Vagina (tissue), 2 donors: ENCODE measurements at regions not wholly inside any gene's neighbourhood (a gene's known extent, or its start where the extent isn't known, plus 50 kb on each side); places are given as distances from the start of the nearest gene placed in this dataset. TPM values are rescaled to one million over a fixed set of nuclear protein-coding genes. Genes with fewer than 3 reads are reported as not detected.

ENCODE experiments used
- DNase-seq, 2 donors: peaks; one replicate each; pipeline ENCODE4 v3.0.0-alpha.2; 2017; ENCODE audit errors: extremely low spot score in 2 of 2
- H3K27ac ChIP-seq: fragments of 200-600 bp; sonication (generic); one replicate; pipeline ENCODE4 v1.5.1; 2019
- H3K27me3 ChIP-seq: fragments of 200-600 bp; sonication (generic); one replicate; pipeline ENCODE4 v1.5.1; 2019
- H3K36me3 ChIP-seq, 2 donors: fragments of 200-600 bp; sonication (generic); one replicate each; pipeline ENCODE4 v1.5.1; 2017 to 2019
- H3K4me1 ChIP-seq: fragments of 200-600 bp; sonication (generic); one replicate; pipeline ENCODE4 v1.5.1; 2019
- H3K4me3 ChIP-seq, 2 donors: fragments of 200-600 bp; sonication (generic); 1 replicate in 1 of 2; 2 replicates in 1 of 2; pipeline ENCODE4 v1.5.1; 2016 to 2019
- H3K9me3 ChIP-seq: fragments of 200-600 bp; sonication (generic); one replicate; pipeline ENCODE4 v1.5.1; 2019
- POLR2A ChIP-seq, 2 donors: fragments of 450-650 bp; IDR thresholded peaks; one replicate each; pipeline ENCODE4 v1.6.1; 2017; ENCODE audit warnings: antibody characterized with exemption in 2 of 2, mild to moderate bottlenecking in 2 of 2, moderate library complexity in 2 of 2
- POLR2AphosphoS5 ChIP-seq, 2 donors: sonication (generic); formaldehyde crosslinking; IDR thresholded peaks; one replicate each; pipeline ENCODE4 v1.9.0; 2017; ENCODE audit warnings: antibody characterized with exemption in 2 of 2, mild to moderate bottlenecking in 2 of 2, low read depth in 1 of 2; ENCODE audit not compliant: insufficient read depth in 1 of 2
- intact Hi-C: fragments of 100-400 bp; cut with DNase I; formaldehyde crosslinking; loops from one replicate; pipeline ENCODE4 v1.15.1; 2023
- small RNA-seq: library from RNA; depleted of rRNA; stranded (forward); fragments of <200 nt; gene quantifications from one replicate; pipeline ENCODE3, GENCODE V24; 2016
- TF ChIP-seq, protein P1 (sequence below), 3 experiments: fragments of 450-650 bp in 2 of 3; fragments of 200-600 bp in 1 of 3; sonication (generic) in 1 of 3; IDR thresholded peaks; one replicate each; pipeline ENCODE4 v1.5.1; 2017 to 2019; ENCODE audit warnings: antibody characterized with exemption in 3 of 3, mild to moderate bottlenecking in 2 of 3, moderate library complexity in 2 of 3

DNA sequence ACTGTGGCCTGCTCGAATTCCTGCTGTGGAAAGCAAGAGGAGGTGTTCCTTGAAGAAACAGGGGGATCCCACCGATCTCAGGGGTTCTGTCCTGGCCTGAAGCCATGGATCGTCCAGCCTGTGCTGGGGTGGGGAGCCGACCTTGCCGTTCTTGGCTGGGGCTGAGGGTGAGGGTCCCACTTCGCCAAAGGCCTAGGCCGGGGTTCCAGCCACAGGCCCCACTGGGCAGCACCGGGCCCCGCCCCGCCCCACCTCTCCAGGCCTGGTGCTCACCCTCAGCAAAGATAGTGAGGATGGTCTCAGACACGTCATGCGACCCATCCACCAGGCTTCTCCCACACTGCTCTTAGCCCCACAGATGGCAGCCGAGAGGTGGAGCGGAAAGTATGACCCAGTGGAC, 51.4 kb upstream of the ZNF716 start:
- intact Hi-C loops, result no loop called here
- H3K27ac ChIP-seq, result no peak overlapping the region
- no peaks in the 10 kb centered on the region for H3K4me1 ChIP-seq
- no peaks in the 10 kb centered on the region for H3K36me3 ChIP-seq
- H3K9me3 ChIP-seq, result no peaks in the 10 kb centered on the region
- no peak for DNase-seq
- TF ChIP-seq, protein P1, sequence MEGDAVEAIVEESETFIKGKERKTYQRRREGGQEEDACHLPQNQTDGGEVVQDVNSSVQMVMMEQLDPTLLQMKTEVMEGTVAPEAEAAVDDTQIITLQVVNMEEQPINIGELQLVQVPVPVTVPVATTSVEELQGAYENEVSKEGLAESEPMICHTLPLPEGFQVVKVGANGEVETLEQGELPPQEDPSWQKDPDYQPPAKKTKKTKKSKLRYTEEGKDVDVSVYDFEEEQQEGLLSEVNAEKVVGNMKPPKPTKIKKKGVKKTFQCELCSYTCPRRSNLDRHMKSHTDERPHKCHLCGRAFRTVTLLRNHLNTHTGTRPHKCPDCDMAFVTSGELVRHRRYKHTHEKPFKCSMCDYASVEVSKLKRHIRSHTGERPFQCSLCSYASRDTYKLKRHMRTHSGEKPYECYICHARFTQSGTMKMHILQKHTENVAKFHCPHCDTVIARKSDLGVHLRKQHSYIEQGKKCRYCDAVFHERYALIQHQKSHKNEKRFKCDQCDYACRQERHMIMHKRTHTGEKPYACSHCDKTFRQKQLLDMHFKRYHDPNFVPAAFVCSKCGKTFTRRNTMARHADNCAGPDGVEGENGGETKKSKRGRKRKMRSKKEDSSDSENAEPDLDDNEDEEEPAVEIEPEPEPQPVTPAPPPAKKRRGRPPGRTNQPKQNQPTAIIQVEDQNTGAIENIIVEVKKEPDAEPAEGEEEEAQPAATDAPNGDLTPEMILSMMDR (IDR thresholded peaks at IDR 0.05), result no peak
- TF ChIP-seq POLR2A (IDR thresholded peaks at IDR 0.05) (no peak), POLR2AphosphoS5 (IDR thresholded peaks at IDR 0.05; ENCODE audit: insufficient read depth in 1 of 2, low read depth in 1 of 2) (no peak)
- H3K27me3 ChIP-seq, result no peaks in the 10 kb centered on the region
- H3K4me3 ChIP-seq, result no peak overlapping the region

DNA sequence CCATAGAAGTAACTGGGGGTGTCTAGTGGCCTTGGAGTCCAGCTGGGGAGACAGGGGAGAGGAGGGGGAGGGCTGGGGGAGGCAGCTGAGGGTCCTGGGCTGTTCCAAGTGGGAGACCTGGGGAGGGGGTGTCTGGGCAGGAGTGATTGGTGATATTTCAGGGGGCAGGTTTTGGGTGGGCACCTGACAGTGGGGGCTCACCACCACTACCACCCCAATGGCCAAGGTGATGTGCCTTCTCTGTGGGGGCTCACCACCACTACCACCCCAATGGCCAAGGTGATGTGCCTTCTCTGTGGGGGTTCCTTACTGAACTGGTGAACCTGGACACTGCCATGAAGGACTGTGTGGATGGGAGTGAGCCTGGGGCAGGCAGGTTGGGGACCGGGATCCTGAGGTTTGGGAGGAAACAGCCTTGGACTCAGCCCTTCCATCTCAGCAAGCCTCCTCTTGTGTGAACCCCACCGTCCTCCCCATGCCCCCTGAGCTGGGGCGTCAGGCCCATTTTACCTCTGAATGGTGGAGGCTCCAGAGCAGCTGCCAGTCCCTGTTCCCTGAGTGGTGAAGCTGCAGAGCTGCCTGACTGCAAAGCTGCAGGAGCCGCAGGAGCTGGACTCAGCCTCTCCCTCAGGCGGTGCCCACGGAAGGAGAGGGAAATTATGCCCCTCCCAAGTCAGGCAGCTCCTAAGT, 50.6 kb upstream of the ZNF716 start:
- Histone ChIP-seq H3K9me3 (no peaks in the 10 kb centered on the region), H3K4me1 (no peaks in the 10 kb centered on the region), H3K36me3 (no peaks in the 10 kb centered on the region), H3K4me3 (no peak overlapping the region), H3K27ac (no peak overlapping the region), H3K27me3 (no peaks in the 10 kb centered on the region)
- intact Hi-C loops, result no loop called here
- TF ChIP-seq POLR2A (IDR thresholded peaks at IDR 0.05) (no peak), POLR2AphosphoS5 (IDR thresholded peaks at IDR 0.05; ENCODE audit: insufficient read depth in 1 of 2, low read depth in 1 of 2) (no peak)
- TF ChIP-seq, protein P1 (IDR thresholded peaks at IDR 0.05), result no peak
- peak in 1 of 2 donors; percentile 87 for DNase-seq

DNA sequence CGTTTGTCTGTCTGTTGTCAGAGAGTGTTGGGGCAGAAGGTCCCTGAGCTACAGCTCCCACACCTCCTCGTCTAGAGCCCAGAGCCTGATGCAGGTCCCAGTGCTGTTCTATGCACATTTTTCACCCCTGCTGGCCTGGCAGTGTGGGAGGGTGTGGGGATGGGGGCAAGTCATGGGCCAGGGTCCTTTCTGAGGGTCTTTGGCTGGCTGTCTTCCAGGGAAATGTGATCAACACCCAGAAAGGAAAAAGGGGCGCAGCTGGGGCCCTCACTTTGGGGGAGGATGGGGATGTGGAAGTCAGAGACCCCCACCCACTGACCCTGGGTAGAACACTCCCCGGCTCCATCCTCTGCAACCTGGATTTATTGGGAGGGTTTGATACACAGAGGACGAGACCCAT, 50.0 kb upstream of the ZNF716 start:
- Histone ChIP-seq H3K4me1 (no peaks in the 10 kb centered on the region), H3K9me3 (no peaks in the 10 kb centered on the region), H3K27ac (no peak overlapping the region), H3K36me3 (no peaks in the 10 kb centered on the region), H3K4me3 (no peak overlapping the region), H3K27me3 (no peaks in the 10 kb centered on the region)
- TF ChIP-seq, protein P1 (IDR thresholded peaks at IDR 0.05), result no peak
- no peak for TF ChIP-seq POLR2AphosphoS5 (IDR thresholded peaks at IDR 0.05; ENCODE audit: insufficient read depth in 1 of 2, low read depth in 1 of 2)
- no peak for TF ChIP-seq POLR2A (IDR thresholded peaks at IDR 0.05)
- intact Hi-C loops, result no loop called here
- DNase-seq, result peak in 1 of 2 donors; percentile 61

Small RNA genes in the stretch of these regions (small RNA-seq; reads per million reads assigned to genes)
- not detected for gene RNU7-157P
